B cell (primary cell): ENCODE measurements at regions not wholly inside any gene's neighbourhood (a gene's known extent, or its start where the extent isn't known, plus 50 kb on each side); places are given as distances from the start of the nearest gene placed in this dataset.
A peak's percentile ranks its signal among the peaks of the same experiment; 100 is the strongest.
"Not testable (repeated sequence)": the region's sequence is repeated elsewhere in the genome, so short reads cannot be mapped to it uniquely, and the experiment has no call there.

Experiments
- ATAC-seq: fragments of 200-7000 bp; cut with Tn5 transposase; one replicate; pipeline ENCODE4 v1.10.0; 2021; ENCODE audit warnings: low read depth, mild to moderate bottlenecking, moderate number of reproducible peaks, moderate library complexity
- CTCF ChIA-PET: fragments of 350-600 bp; sonication (Branson Sonifier 250); formaldehyde crosslinking; loops from one replicate; lab custom pipeline; 2021; ENCODE audit warnings: antibody characterized with exemption, inconsistent platforms; lab: Charles Lee
- POLR2A ChIA-PET: fragments of 350-600 bp; sonication (Branson Sonifier 250); formaldehyde crosslinking; loops from one replicate; lab custom pipeline; 2021; ENCODE audit warnings: antibody characterized with exemption; lab: Charles Lee
- DNase-seq: peaks from one replicate; pipeline ENCODE4 v3.0.0; 2013
- H2AFZ ChIP-seq: 2 replicates; pipeline ENCODE4 v1.6.1; 2012; ENCODE audit warnings: mild to moderate bottlenecking, low read depth, low read length; ENCODE audit not compliant: insufficient read depth, poor library complexity, severe bottlenecking
- H3K27ac ChIP-seq, 2 donors: 1 replicate in 1 of 2; 2 replicates in 1 of 2; pipeline ENCODE4 v1.5.1; 2012 to 2013; ENCODE audit warnings: low read length in 2 of 2, mild to moderate bottlenecking in 2 of 2, moderate library complexity in 1 of 2
- H3K27me3 ChIP-seq, 4 experiments: fragments of 200-600 bp in 1 of 4; sonication (generic) in 1 of 4; replicated peaks in 1 of 4; 1 replicate in 2 of 4; 2 replicates in 2 of 4; pipeline versions ENCODE4 v1.6.1 to v1.7.0; 2013 to 2016; ENCODE audit warnings: low read length in 3 of 4, mild to moderate bottlenecking in 2 of 4, mixed read lengths in 1 of 4, moderate library complexity in 1 of 4; ENCODE audit not compliant: insufficient read depth in 4 of 4, control insufficient read depth in 3 of 4; ENCODE audit errors: control extremely low read depth in 1 of 4
- H3K36me3 ChIP-seq, 2 experiments: replicated peaks in 1 of 2; 1 replicate in 1 of 2; 2 replicates in 1 of 2; pipeline versions ENCODE4 v1.6.1 to v1.7.1; 2013; ENCODE audit warnings: low read length in 1 of 2; ENCODE audit not compliant: insufficient read depth in 2 of 2, control insufficient read depth in 1 of 2; ENCODE audit errors: control extremely low read depth in 1 of 2, extremely low read depth in 1 of 2
- H3K4me1 ChIP-seq, 2 donors: fragments of 200-600 bp in 1 of 2; sonication (generic) in 1 of 2; 1 replicate in 1 of 2; 2 replicates in 1 of 2; pipeline versions ENCODE4 v1.5.1 to v1.6.1; 2013 to 2017; ENCODE audit warnings: low read length in 2 of 2; ENCODE audit not compliant: control insufficient read depth in 2 of 2, insufficient read depth in 2 of 2
- H3K4me2 ChIP-seq: replicated peaks from 2 replicates; pipeline ENCODE3; 2012; ENCODE audit warnings: mild to moderate bottlenecking, low read depth, low read length; ENCODE audit not compliant: poor library complexity, severe bottlenecking
- H3K4me3 ChIP-seq, 5 experiments: fragments of 200-600 bp in 1 of 5; sonication (generic) in 1 of 5; 1 replicate in 3 of 5; 2 replicates in 2 of 5; pipeline versions ENCODE4 v1.5.1 to v1.7.0; 2011 to 2016; ENCODE audit warnings: low read length in 4 of 5, mild to moderate bottlenecking in 4 of 5, low read depth in 2 of 5, control low read depth in 1 of 5, moderate library complexity in 1 of 5; ENCODE audit not compliant: insufficient read depth in 1 of 5; ENCODE audit errors: control extremely low read depth in 1 of 5, extremely low read depth in 1 of 5
- H3K79me2 ChIP-seq: fragments of 200-600 bp; sonication (generic); one replicate; pipeline ENCODE4 v1.6.0; 2016; ENCODE audit warnings: low read length; ENCODE audit not compliant: control insufficient read depth, insufficient read depth
- H3K9ac ChIP-seq: fragments of 200-600 bp; sonication (generic); 2 replicates; pipeline ENCODE4 v1.6.1; 2017; ENCODE audit warnings: mild to moderate bottlenecking, low read length, moderate library complexity
- H3K9me3 ChIP-seq, 3 donors: one replicate each; pipeline versions ENCODE4 v1.6.1 to v1.7.1; 2013; ENCODE audit warnings: low read length in 2 of 3; ENCODE audit not compliant: control insufficient read depth in 2 of 3, insufficient read depth in 1 of 3; ENCODE audit errors: control extremely low read depth in 1 of 3
- H4K20me1 ChIP-seq: 2 replicates; pipeline ENCODE4 v1.6.0; 2012; ENCODE audit warnings: mild to moderate bottlenecking, low read length; ENCODE audit not compliant: insufficient read depth, control insufficient read depth, poor library complexity, severe bottlenecking
- H3K27ac Mint-ChIP-seq: one replicate; pipeline ENCODE4 v1.8.0; 2021; ENCODE audit warnings: mixed read lengths
- H3K27me3 Mint-ChIP-seq: one replicate; pipeline ENCODE4 v1.8.0; 2021; ENCODE audit warnings: mixed read lengths
- H3K4me1 Mint-ChIP-seq: one replicate; pipeline ENCODE4 v1.8.0; 2021; ENCODE audit warnings: mixed read lengths
- H3K4me3 Mint-ChIP-seq: one replicate; pipeline ENCODE4 v1.8.0; 2021; ENCODE audit warnings: mixed read lengths
- H3K9me3 Mint-ChIP-seq: one replicate; pipeline ENCODE4 v1.8.0; 2022; ENCODE audit warnings: mixed read lengths; ENCODE audit not compliant: insufficient read depth
- WGBS: methylation state at CpG from one replicate; pipeline ENCODE4 v1.1.5; 2013; ENCODE audit warnings: missing lambda C conversion rate; ENCODE audit not compliant: insufficient coverage; 5-methylcytosine and 5-hydroxymethylcytosine counted together
- intact Hi-C: fragments of 100-400 bp; cut with micrococcal nuclease; formaldehyde crosslinking; loops from one replicate; pipeline ENCODE4 v1.10.0; 2022

DNA sequence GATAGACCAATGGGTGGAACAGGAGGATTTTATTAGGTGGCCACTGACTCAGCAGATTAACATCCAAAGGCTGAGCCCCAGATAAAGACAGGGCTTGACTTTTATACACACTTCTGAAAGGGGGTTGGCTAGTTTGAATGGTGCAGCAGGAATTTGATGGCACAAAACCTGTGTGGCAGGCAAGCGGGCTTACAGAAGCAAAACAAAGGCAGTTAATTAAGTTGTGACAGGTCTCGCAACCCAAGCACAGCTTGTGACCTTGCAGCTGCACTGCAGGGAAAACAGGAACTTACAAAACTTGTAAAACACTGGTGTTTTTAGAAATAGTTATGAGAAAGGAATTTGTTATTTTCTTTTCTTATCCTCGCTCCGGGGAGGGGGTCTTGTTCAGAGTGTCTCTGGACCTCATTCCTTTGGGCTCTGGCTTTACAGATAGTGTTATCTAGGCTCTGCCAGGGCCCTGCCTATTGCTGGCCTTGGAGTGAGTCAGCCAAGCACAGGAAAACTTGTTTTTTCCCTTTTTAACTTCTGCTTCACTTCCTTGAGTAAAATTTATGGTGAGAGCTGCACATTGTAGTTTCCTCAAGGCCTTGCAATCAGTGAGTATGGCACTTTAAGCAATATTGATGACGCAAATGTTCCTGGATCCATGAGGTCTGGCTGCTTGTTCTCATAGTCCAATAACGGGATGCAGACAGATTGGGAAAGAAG, 457.1 kb downstream of the TGIF2LY start:
- POLR2A ChIA-PET, H3K9me3 ChIP-seq, H3K9me3 Mint-ChIP-seq, H2AFZ ChIP-seq, H3K27me3 Mint-ChIP-seq, H3K27ac ChIP-seq, H3K36me3 ChIP-seq, H3K9ac ChIP-seq, ATAC-seq, CTCF ChIA-PET, H3K27me3 ChIP-seq, H3K79me2 ChIP-seq, H3K4me1 ChIP-seq, H3K4me1 Mint-ChIP-seq, H3K4me2 ChIP-seq, DNase-seq, intact Hi-C loops, H4K20me1 ChIP-seq, H3K27ac Mint-ChIP-seq, H3K4me3 ChIP-seq: not testable (repeated sequence)
- peak overlapping the region; percentile 26 for H3K4me3 Mint-ChIP-seq
- WGBS: 40% methylated on average over 1 of the region's 6 CpGs
